Neural cell (in vitro differentiated cells): ENCODE measurements at regions not wholly inside any gene's neighbourhood (a gene's known extent, or its start where the extent isn't known, plus 50 kb on each side); places are given as distances from the start of the nearest gene placed in this dataset.
"Not testable (repeated sequence)": the region's sequence is repeated elsewhere in the genome, so short reads cannot be mapped to it uniquely, and the experiment has no call there.

Source experiments
- H2AFZ ChIP-seq: fragments of 200-600, 300-800 bp; sonication (generic), shearing (Covaris generic); 2 replicates; pipeline ENCODE4 v1.6.0; 2014; ENCODE audit warnings: low read depth, mild to moderate bottlenecking, antibody characterized with exemption, low read length, moderate library complexity
- H3F3A ChIP-seq: fragments of 200-600 bp; shearing (Covaris generic); 2 replicates; pipeline ENCODE4 v1.6.1; 2016; ENCODE audit warnings: mild to moderate bottlenecking, moderate library complexity, mixed read lengths, antibody characterized with exemption, low read length; ENCODE audit not compliant: insufficient read depth, poor library complexity, severe bottlenecking
- H3K27ac ChIP-seq: fragments of 200-600, 300-800 bp; sonication (generic), shearing (Covaris generic); 2 replicates; pipeline ENCODE4 v1.5.1; 2014; ENCODE audit warnings: mild to moderate bottlenecking, low read length, moderate library complexity
- H3K27me3 ChIP-seq: fragments of 300-800, 200-600 bp; sonication (generic), shearing (Covaris generic); 2 replicates; pipeline ENCODE4 v1.6.0; 2014; ENCODE audit warnings: mild to moderate bottlenecking, low read depth, low read length, moderate library complexity; ENCODE audit not compliant: insufficient read depth
- H3K36me3 ChIP-seq: fragments of 300-800, 200-600 bp; sonication (generic), shearing (Covaris generic); 2 replicates; pipeline ENCODE4 v1.5.1; 2014; ENCODE audit warnings: mild to moderate bottlenecking, antibody characterized with exemption, low read length, moderate library complexity; ENCODE audit not compliant: insufficient read depth
- H3K4me2 ChIP-seq: fragments of 300-800, 200-600 bp; sonication (generic), shearing (Covaris generic); 2 replicates; pipeline ENCODE4 v1.6.0; 2014; ENCODE audit warnings: mild to moderate bottlenecking, low read length
- H3K4me3 ChIP-seq: fragments of 300-800, 200-600 bp; sonication (generic), shearing (Covaris generic); 2 replicates; pipeline ENCODE4 v1.5.1; 2014; ENCODE audit warnings: mild to moderate bottlenecking, low read length, moderate library complexity
- H3K79me2 ChIP-seq: fragments of 200-600 bp; shearing (Covaris generic); replicated peaks from 2 replicates; pipeline ENCODE4 v1.6.0; 2014; ENCODE audit warnings: mild to moderate bottlenecking, low read length, moderate library complexity; ENCODE audit not compliant: insufficient read depth
- H3K9ac ChIP-seq: fragments of 300-800, 200-600 bp; sonication (generic), shearing (Covaris generic); 2 replicates; pipeline ENCODE4 v1.6.1; 2016; ENCODE audit warnings: mild to moderate bottlenecking, low read length, mixed read lengths
- H3K9me2 ChIP-seq: fragments of 200-600 bp; shearing (Covaris generic); 2 replicates; pipeline ENCODE4 v1.6.1; 2016; ENCODE audit warnings: mild to moderate bottlenecking, low read length, mixed read lengths; ENCODE audit not compliant: insufficient read depth
- H3K9me3 ChIP-seq: fragments of 200-600, 300-800 bp; sonication (generic), shearing (Covaris generic); 2 replicates; pipeline ENCODE4 v1.6.1; 2016; ENCODE audit warnings: mild to moderate bottlenecking, mixed run types, low read length, moderate library complexity, mixed read lengths
- H4K20me1 ChIP-seq: fragments of 200-600 bp; shearing (Covaris generic); 2 replicates; pipeline ENCODE4 v1.6.1; 2016; ENCODE audit warnings: mild to moderate bottlenecking, mixed run types; ENCODE audit not compliant: insufficient read depth
- CTCF ChIP-seq: fragments of 450-650 bp; IDR thresholded peaks from 2 replicates; pipeline ENCODE4 v1.5.1; 2014; ENCODE audit warnings: antibody characterized with exemption, mild to moderate bottlenecking, moderate library complexity; ENCODE audit not compliant: poor library complexity, severe bottlenecking
- EP300 ChIP-seq: fragments of 450-650 bp; conservative IDR thresholded peaks from 2 replicates; pipeline ENCODE4 v1.6.1; 2014; ENCODE audit warnings: antibody characterized with exemption, mild to moderate bottlenecking, moderate library complexity; ENCODE audit not compliant: poor library complexity, severe bottlenecking
- EZH2 ChIP-seq: fragments of 200-600, 300-800 bp; shearing (Covaris generic), sonication (generic); IDR thresholded peaks from 2 replicates; pipeline ENCODE4 v1.6.1; 2014; ENCODE audit warnings: antibody characterized with exemption, low read length, borderline replicate concordance, mild to moderate bottlenecking; ENCODE audit not compliant: insufficient read depth, poor library complexity, severe bottlenecking
- MXI1 ChIP-seq: fragments of 450-650 bp; conservative IDR thresholded peaks from 2 replicates; pipeline ENCODE4 v1.6.1; 2014; ENCODE audit warnings: antibody characterized with exemption, mild to moderate bottlenecking; ENCODE audit not compliant: poor library complexity, severe bottlenecking
- POLR2AphosphoS5 ChIP-seq: IDR thresholded peaks from 2 replicates; pipeline ENCODE4 v1.6.1; 2012
- RAD21 ChIP-seq: fragments of 450-650 bp; conservative IDR thresholded peaks from 2 replicates; pipeline ENCODE4 v1.6.1; 2014; ENCODE audit warnings: antibody characterized with exemption, mild to moderate bottlenecking, moderate library complexity
- REST ChIP-seq: IDR thresholded peaks from 2 replicates; pipeline ENCODE4 v1.6.1; 2012; ENCODE audit warnings: borderline replicate concordance
- SMC3 ChIP-seq: fragments of 450-650 bp; conservative IDR thresholded peaks from 2 replicates; pipeline ENCODE4 v1.6.1; 2014; ENCODE audit warnings: antibody characterized with exemption, mild to moderate bottlenecking, moderate library complexity; ENCODE audit not compliant: poor library complexity
- TAF1 ChIP-seq: IDR thresholded peaks from 2 replicates; pipeline ENCODE4 v1.6.1; 2012; ENCODE audit warnings: low read depth

GRCh38 chr13:109311431-109311976, 474.9 kb downstream of the IRS2 start:
- not testable (repeated sequence) for H3K27ac ChIP-seq, H3K79me2 ChIP-seq, H4K20me1 ChIP-seq, H3K4me2 ChIP-seq, H3K4me3 ChIP-seq, H3K27me3 ChIP-seq, H3K9me3 ChIP-seq, H3F3A ChIP-seq, H3K9me2 ChIP-seq, H3K36me3 ChIP-seq, H3K9ac ChIP-seq, H2AFZ ChIP-seq

GRCh38 chr13:109309625-109310363, 476.6 kb downstream of the IRS2 start:
- H3K27ac ChIP-seq, result no peak overlapping the region
- no peaks in the 10 kb centered on the region for H3K36me3 ChIP-seq
- H3K4me2 ChIP-seq, result no peak overlapping the region
- no peaks in the 10 kb centered on the region for H3F3A ChIP-seq
- no peak for TF ChIP-seq TAF1
- TF ChIP-seq REST, result no peak
- TF ChIP-seq SMC3, result no peak
- no peak for TF ChIP-seq EZH2
- no peak for TF ChIP-seq CTCF
- no peak for TF ChIP-seq EP300
- TF ChIP-seq RAD21, result no peak
- no peak for TF ChIP-seq MXI1
- no peak for TF ChIP-seq POLR2AphosphoS5
- H2AFZ ChIP-seq, result no peak overlapping the region
- H3K4me3 ChIP-seq, result no peak overlapping the region
- H3K9me2 ChIP-seq, result no peaks in the 10 kb centered on the region
- H4K20me1 ChIP-seq, result no peaks in the 10 kb centered on the region
- H3K79me2 ChIP-seq, result no peaks in the 10 kb centered on the region
- no peaks in the 10 kb centered on the region for H3K9me3 ChIP-seq
- H3K27me3 ChIP-seq, result no peaks in the 10 kb centered on the region
- no peak overlapping the region for H3K9ac ChIP-seq

- Histone ChIP-seq H3K4me2 (no peak overlapping the region), H3F3A (no peaks in the 10 kb centered on the region), H3K9me3 (no peaks in the 10 kb centered on the region), H3K79me2 (no peaks in the 10 kb centered on the region), H4K20me1 (no peaks in the 10 kb centered on the region), H3K27ac (no peak overlapping the region), H2AFZ (no peak overlapping the region), H3K36me3 (no peaks in the 10 kb centered on the region), H3K27me3 (no peaks in the 10 kb centered on the region), H3K9ac (no peak overlapping the region), H3K4me3 (no peak overlapping the region), H3K9me2 (no peaks in the 10 kb centered on the region)
- TF ChIP-seq EP300, result no peak
- TF ChIP-seq CTCF, result no peak
- no peak for TF ChIP-seq RAD21
- no peak for TF ChIP-seq TAF1
- no peak for TF ChIP-seq SMC3
- no peak for TF ChIP-seq EZH2
- no peak for TF ChIP-seq REST
- TF ChIP-seq POLR2AphosphoS5, result no peak
- no peak for TF ChIP-seq MXI1
Measured at GRCh38 chr13:109307027-109307426, 479.4 kb downstream of the IRS2 start.
